ENCODE measurements at regions not wholly inside any gene's neighbourhood (a gene's known extent, or its start where the extent isn't known, plus 50 kb on each side); places are given as distances from the start of the nearest gene placed in this dataset.

DNA sequence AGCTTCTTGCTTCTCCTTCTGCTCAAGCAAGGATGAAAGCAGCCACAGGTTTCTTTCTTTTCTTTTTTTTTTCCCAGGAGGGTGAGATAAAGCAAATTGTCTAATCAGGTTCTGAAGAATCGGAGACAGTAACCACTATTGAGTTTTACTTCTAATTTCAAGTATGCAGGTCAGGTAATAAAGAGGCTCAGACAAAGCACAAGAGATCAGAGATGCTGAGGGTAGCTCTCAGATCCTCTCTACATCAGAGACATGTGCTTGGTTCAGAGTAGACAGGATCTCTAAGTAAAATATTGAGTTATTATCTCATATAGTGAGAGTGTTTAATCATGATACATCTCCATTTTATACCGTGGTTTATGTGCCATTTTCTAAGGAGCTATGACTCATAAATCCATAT, 168.5 kb downstream of the NFKBIZ start:
- TF ChIP-seq, protein P1, sequence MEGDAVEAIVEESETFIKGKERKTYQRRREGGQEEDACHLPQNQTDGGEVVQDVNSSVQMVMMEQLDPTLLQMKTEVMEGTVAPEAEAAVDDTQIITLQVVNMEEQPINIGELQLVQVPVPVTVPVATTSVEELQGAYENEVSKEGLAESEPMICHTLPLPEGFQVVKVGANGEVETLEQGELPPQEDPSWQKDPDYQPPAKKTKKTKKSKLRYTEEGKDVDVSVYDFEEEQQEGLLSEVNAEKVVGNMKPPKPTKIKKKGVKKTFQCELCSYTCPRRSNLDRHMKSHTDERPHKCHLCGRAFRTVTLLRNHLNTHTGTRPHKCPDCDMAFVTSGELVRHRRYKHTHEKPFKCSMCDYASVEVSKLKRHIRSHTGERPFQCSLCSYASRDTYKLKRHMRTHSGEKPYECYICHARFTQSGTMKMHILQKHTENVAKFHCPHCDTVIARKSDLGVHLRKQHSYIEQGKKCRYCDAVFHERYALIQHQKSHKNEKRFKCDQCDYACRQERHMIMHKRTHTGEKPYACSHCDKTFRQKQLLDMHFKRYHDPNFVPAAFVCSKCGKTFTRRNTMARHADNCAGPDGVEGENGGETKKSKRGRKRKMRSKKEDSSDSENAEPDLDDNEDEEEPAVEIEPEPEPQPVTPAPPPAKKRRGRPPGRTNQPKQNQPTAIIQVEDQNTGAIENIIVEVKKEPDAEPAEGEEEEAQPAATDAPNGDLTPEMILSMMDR (conservative IDR thresholded peaks at IDR 0.05): no peak
- no peak overlapping the region for H3K27ac ChIP-seq

DNA sequence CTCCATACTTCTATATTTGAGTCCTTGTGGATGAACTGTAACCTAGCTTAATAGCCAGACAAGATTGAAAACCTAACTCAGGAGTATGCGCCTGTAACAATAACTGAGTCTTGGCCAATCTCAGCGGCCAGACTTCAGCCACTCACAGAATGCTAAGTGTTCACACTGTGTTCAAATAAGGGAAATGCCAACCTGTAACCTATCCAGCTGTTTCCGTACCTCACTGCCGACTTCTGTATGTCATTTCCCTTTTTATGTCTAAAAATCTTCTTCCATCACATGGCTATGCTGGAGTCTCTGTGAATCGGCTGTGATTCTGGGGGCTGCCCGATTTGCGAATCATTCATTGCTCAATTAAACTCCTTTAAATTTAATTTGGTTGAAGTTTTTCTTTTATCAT, 169.2 kb downstream of the NFKBIZ start:
- no peak overlapping the region for H3K27ac ChIP-seq
- TF ChIP-seq, protein P1 (conservative IDR thresholded peaks at IDR 0.05): no peak

DNA sequence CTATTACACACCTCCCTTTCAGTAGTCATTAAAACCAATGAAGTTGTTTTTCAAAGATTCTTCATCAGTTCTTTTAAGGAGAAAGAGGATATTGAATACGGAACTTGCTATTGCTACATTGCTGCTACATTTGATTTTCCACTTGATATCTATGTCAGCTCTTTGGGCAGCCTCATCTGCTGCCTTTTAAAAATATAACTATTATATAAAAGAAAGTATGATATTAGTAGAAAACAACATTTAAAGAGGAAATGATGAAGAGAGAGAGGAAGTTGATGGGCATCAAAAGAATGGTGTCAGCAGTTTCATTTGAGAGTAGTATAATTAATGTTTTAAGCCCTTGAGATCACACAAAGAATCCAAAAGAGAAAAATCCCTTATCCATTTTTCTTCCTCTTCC, 171.4 kb downstream of the NFKBIZ start:
- TF ChIP-seq, protein P1 (conservative IDR thresholded peaks at IDR 0.05): no peak

DNA sequence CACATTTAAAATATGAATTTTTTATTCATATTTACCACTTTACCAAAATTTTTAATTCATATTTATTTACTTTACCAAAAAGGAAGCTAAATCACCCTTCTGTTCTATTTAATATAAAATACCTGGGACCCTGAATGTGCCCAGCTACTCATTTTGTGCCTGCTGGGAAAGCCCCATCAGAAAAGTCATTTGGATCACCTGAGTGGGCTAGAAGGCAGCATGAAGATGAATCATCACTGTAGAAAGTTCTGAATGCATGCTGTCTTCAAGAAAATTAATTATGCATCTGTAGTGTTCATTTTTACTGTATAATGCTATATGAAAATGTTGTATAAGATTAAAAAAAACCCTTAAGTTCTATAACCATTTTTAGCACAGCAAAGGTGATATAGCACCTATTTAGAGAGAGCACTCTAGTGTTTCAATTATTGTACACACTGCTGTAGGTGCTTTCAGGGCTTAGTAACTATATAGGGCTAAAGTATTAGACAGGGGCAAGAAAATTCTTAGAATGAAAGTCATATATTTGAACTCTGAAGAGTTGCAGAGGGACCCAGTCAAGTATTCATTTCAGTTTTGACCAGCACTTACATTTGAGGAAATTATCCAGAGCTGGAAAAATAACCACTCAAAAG, 175.1 kb downstream of the NFKBIZ start:
- TF ChIP-seq, protein P1 (conservative IDR thresholded peaks at IDR 0.05): no peak
- no peak overlapping the region for H3K27ac ChIP-seq

More for the DNA sequence above, 171.4 kb downstream of the NFKBIZ start:
- no peak overlapping the region for H3K27ac ChIP-seq

DNA sequence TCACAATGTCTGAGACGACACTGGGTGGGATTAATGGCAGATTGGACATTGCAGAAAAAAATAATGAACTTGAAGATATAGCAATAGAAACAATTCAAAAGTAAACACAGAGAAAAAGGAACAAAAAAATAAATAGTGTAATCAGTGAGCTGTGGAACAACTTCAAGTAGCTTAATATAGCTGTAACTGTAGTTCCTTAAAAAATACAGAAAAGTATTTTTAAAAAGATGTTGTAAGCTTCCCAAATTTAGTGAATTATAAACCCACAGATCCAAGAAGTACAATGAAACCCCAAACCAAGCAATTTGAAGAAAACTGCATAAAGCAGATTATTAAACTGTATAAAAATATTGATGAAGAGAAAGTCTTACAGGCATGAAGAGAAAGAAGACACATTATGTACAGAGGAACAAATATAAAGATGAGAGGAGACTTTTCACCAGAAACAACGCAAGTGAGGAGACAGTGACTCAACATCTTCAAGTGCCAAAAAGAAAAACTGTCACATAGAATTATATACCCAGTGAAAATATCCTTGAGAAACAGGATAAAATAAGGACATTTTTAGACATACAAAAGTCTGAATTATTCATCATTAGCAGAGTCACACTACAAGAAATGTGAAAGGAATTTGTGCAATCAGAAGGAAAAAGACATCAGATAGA, 176.4 kb downstream of the NFKBIZ start:
- TF ChIP-seq, protein P1 (conservative IDR thresholded peaks at IDR 0.05): no peak
- no peak overlapping the region for H3K27ac ChIP-seq

DNA sequence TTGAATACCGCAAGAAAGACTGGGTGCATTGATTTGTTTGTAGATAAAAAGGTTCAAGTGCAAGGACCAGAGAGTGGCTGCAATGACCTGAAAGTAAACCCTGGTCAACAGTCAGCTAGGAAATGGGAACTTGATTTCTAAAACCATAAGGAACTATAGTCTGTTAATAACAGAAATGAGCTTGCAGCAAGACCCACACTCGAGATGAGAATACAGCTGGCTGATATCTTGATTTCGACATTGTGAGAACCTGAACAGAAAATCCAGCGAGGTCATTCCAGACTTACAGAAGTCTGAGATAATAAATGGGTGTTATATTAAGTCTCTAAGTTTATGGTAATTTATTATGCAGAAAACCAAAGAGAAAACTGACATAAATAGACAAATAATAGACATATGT, 177.3 kb downstream of the NFKBIZ start:
- H3K27ac ChIP-seq: no peak overlapping the region
- TF ChIP-seq, protein P1 (conservative IDR thresholded peaks at IDR 0.05): no peak

DNA sequence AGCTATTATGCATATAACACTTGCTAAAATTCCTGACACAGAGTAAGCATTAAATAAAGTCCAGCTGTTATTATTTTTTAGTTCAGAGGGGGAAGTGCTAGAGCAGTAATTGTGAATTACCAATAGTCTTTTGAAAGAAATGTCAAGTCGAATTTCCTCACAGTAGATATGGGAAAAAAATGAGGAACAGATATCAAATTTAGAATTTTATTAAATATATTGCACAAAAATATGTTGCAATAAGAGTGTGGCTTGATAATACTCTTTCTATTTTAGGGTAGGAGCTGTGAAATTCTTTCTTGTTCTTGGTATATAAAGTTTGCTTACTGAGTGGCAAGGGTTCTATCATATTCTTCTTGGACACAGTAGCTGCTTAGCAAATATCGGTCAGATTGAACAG, 181.3 kb downstream of the NFKBIZ start:
- H3K27ac ChIP-seq: no peak overlapping the region
- TF ChIP-seq, protein P1 (conservative IDR thresholded peaks at IDR 0.05): no peak

Measured in VCaP (cell line).